ENCODE measurements at regions not wholly inside any gene's neighbourhood (a gene's known extent, or its start where the extent isn't known, plus 50 kb on each side); places are given as distances from the start of the nearest gene placed in this dataset.

DNA sequence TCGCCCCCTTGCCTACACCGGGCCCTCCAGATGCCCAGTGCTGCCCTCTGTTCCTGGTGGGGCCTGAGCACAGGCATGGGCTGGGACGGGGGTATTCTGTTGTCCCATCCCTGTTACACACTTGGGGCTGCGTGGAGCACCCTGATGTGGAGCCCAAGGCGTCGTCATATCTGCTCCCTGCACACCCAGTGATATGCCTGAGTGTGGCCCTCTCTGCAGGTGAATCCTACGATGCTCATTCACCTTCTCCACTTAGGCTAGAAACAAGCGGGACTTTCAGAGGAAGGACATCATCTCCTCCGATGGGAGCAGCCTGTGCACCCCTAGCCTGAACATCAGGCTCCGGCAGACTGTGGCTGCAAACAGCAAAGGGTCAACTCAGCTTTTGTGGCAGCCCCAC lies 91.0 kb upstream of the NPTX2 start:
- TF ChIP-seq CTCF (IDR thresholded peaks at IDR 0.05) (no peak), POLR2A (IDR thresholded peaks at IDR 0.05) (no peak), EP300 (IDR thresholded peaks at IDR 0.05) (no peak), POLR2AphosphoS5 (IDR thresholded peaks at IDR 0.05) (no peak)
